D721Med (cell line): ENCODE measurements at regions not wholly inside any gene's neighbourhood (a gene's known extent, or its start where the extent isn't known, plus 50 kb on each side); places are given as distances from the start of the nearest gene placed in this dataset.

Experiments
- DNase-seq: peaks from one replicate; pipeline ENCODE4 v3.0.0; 2011; ENCODE audit warnings: low spot score; ENCODE audit not compliant: insufficient read length
- FAIRE-seq: peaks from 2 replicates; lab custom pipeline; 2011; peaks lifted over from hg19 to GRCh38; lab: Jason Lieb, UNC
- CTCF ChIP-seq: IDR thresholded peaks from 2 replicates; pipeline ENCODE4 v1.5.1; 2012; ENCODE audit warnings: mild to moderate bottlenecking, control low read depth; ENCODE audit not compliant: insufficient read depth; ENCODE audit errors: missing control alignments

GRCh38 chr15:70265466-70265978 is 167.8 kb upstream of the TLE3 start:
- DNase-seq (no peak), FAIRE-seq (no peak)
- peak; percentile 15 for TF ChIP-seq CTCF

- FAIRE-seq (no peak), DNase-seq (no peak)
- no peak for TF ChIP-seq CTCF
Observed at GRCh38 chr15:70264738-70265465, 167.2 kb upstream of the TLE3 start.

GRCh38 chr15:70264014-70264582 is 166.4 kb upstream of the TLE3 start:
- DNase-seq, result no peak
- TF ChIP-seq CTCF, result no peak
- no peak for FAIRE-seq

- no peak for DNase-seq
- FAIRE-seq, result no peak
- TF ChIP-seq CTCF, result no peak
Observed at GRCh38 chr15:70262591-70263274, 165.0 kb upstream of the TLE3 start.

- FAIRE-seq (no peak), DNase-seq (no peak)
- TF ChIP-seq CTCF, result no peak
Observed at GRCh38 chr15:70262171-70262570, 164.5 kb upstream of the TLE3 start.

GRCh38 chr15:70261083-70261482 is 163.4 kb upstream of the TLE3 start:
- FAIRE-seq, result no peak
- TF ChIP-seq CTCF, result no peak

More at GRCh38 chr15:70261083-70261482, 163.4 kb upstream of the TLE3 start:
- DNase-seq, result no peak
